GM12801 (cell line): ENCODE measurements at regions not wholly inside any gene's neighbourhood (a gene's known extent, or its start where the extent isn't known, plus 50 kb on each side); places are given as distances from the start of the nearest gene placed in this dataset.

Experiments
- CTCF ChIP-seq: IDR thresholded peaks from one replicate; pipeline ENCODE4 v1.5.1; 2011; ENCODE audit warnings: control low read depth; ENCODE audit not compliant: insufficient read length; ENCODE audit errors: extremely low read depth

DNA sequence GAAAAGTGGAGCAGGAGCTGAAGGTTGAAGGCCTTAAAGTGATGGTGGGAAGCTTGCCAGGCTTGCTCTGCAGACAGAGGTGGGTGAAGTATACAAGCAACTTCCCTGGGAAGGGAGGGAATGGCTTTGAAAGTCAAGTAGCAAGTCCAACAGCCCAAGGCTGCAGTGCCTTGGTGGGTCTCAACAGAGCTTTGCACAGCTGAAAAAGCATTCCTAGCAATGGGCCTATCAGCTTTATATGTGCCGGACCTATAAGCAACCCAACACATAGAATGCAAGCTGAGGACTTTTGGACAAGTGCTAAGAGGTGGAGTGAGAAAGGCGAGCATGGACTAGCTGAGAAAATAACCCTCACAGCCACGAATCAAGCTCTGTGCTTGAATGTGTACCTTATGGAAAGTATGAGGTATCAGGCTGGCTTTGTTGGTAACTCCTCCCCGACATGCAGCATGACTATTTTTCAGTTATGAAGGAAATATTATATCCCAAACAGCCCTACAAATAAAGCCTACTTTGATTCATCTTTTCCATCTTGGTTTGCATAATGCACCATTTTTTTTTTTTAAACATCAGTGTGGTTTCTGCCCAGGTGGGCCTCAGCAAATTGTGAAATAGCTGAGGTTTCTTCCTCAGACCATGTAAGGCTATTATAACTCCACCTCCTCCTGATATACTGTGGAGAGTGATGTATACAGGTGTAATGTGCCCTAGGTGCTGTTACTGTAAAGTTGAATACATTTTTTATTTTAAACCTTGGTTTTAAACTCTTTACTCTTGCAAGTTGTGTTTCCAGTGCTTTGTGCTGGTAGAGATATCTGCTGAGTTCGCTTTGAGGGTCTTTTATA, 241.4 kb upstream of the CXCR4 start:
- TF ChIP-seq CTCF, result no peak

- TF ChIP-seq CTCF, result no peak
Measured at GRCh38 chr2:136358576-136358975, 240.6 kb upstream of the CXCR4 start.

GRCh38 chr2:136357007-136357380, 239.0 kb upstream of the CXCR4 start:
- no peak for TF ChIP-seq CTCF

- TF ChIP-seq CTCF, result no peak
Measured at GRCh38 chr2:136356125-136357006, 238.4 kb upstream of the CXCR4 start.

- TF ChIP-seq CTCF, result no peak
Measured at GRCh38 chr2:136351684-136352083, 233.7 kb upstream of the CXCR4 start.

DNA sequence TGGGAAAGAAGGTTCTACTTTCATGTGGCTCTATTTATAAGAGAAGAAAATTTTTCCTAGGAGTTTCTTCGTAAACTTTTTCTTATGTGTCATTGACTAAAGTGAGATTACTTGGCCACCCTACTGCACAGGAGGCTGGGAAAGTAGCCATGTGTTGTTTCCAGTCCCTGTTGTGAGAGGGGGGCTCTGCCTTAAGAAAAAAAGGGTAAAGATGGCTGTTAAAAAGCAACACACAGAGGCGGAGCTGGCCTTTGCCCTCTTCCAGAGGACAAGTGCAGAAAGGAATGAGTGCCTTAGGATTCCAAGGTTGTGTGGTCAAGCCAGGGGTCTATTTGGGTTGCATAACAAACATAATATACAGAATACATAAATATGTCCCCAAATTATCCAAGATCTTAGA, 230.0 kb upstream of the CXCR4 start:
- TF ChIP-seq CTCF, result no peak

- no peak for TF ChIP-seq CTCF
Measured at GRCh38 chr2:136344339-136344738, 226.4 kb upstream of the CXCR4 start.
